HG03457 (cell line): ENCODE measurements at regions not wholly inside any gene's neighbourhood (a gene's known extent, or its start where the extent isn't known, plus 50 kb on each side); places are given as distances from the start of the nearest gene placed in this dataset.

ENCODE experiments used
- ATAC-seq: cut with Tn5 transposase; IDR thresholded peaks from one replicate; pipeline ENCODE4 v1.9.1; 2021; ENCODE audit warnings: moderate number of reproducible peaks; ENCODE audit not compliant: unreplicated experiment

GRCh38 chr18:55121397-55122170 is 162.3 kb upstream of the CCDC68 start:
- no peak for ATAC-seq

GRCh38 chr18:55120896-55121295 is 161.6 kb upstream of the CCDC68 start:
- no peak for ATAC-seq

GRCh38 chr18:55119434-55119833 is 160.2 kb upstream of the CCDC68 start:
- no peak for ATAC-seq

- ATAC-seq, result no peak
Observed at GRCh38 chr18:55119016-55119415, 159.8 kb upstream of the CCDC68 start.

- ATAC-seq, result no peak
Observed at GRCh38 chr18:55116863-55117262, 157.6 kb upstream of the CCDC68 start.

GRCh38 chr18:55115606-55116005 is 156.3 kb upstream of the CCDC68 start:
- ATAC-seq, result no peak

GRCh38 chr18:55114876-55115275 is 155.6 kb upstream of the CCDC68 start:
- ATAC-seq, result no peak

- ATAC-seq, result no peak
Observed at GRCh38 chr18:55113800-55114199, 154.5 kb upstream of the CCDC68 start.

GRCh38 chr18:55111271-55111670 is 152.0 kb upstream of the CCDC68 start:
- ATAC-seq, result no peak

GRCh38 chr18:55110436-55110835 is 151.2 kb upstream of the CCDC68 start:
- no peak for ATAC-seq

GRCh38 chr18:55109818-55110414 is 150.7 kb upstream of the CCDC68 start:
- ATAC-seq, result no peak

- no peak for ATAC-seq
Observed at GRCh38 chr18:55106906-55107305, 147.6 kb upstream of the CCDC68 start.

GRCh38 chr18:55106466-55106865 is 147.2 kb upstream of the CCDC68 start:
- ATAC-seq, result no peak

- ATAC-seq, result no peak
Observed at GRCh38 chr18:55105873-55106272, 146.6 kb upstream of the CCDC68 start.

- ATAC-seq, result no peak
Observed at GRCh38 chr18:55102958-55103456, 143.7 kb upstream of the CCDC68 start.

- no peak for ATAC-seq
Observed at GRCh38 chr18:55102501-55102900, 143.2 kb upstream of the CCDC68 start.

- no peak for ATAC-seq
Observed at GRCh38 chr18:55101458-55101824, 142.2 kb upstream of the CCDC68 start.

- ATAC-seq, result no peak
Observed at GRCh38 chr18:55100817-55101457, 141.7 kb upstream of the CCDC68 start.

GRCh38 chr18:55097456-55098170 is 138.4 kb upstream of the CCDC68 start:
- ATAC-seq, result no peak

GRCh38 chr18:55096263-55096951 is 137.1 kb upstream of the CCDC68 start:
- ATAC-seq, result no peak

GRCh38 chr18:55095584-55095983 is 136.3 kb upstream of the CCDC68 start:
- ATAC-seq, result no peak
